GOT3 (cell line): ENCODE measurements at regions not wholly inside any gene's neighbourhood (a gene's known extent, or its start where the extent isn't known, plus 50 kb on each side); places are given as distances from the start of the nearest gene placed in this dataset.

Source experiments
- DNase-seq: peaks from one replicate; lab custom pipeline; 2025; ENCODE audit warnings: mixed read lengths; lab: John Stamatoyannopoulos, UW

GRCh38 chrX:4881277-4881676, 1167.8 kb upstream of the PRKX start:
- DNase-seq, result no peak

- DNase-seq, result no peak
These were observed 1165.2 kb upstream of the PRKX start for GRCh38 chrX:4878640-4879039.

DNA sequence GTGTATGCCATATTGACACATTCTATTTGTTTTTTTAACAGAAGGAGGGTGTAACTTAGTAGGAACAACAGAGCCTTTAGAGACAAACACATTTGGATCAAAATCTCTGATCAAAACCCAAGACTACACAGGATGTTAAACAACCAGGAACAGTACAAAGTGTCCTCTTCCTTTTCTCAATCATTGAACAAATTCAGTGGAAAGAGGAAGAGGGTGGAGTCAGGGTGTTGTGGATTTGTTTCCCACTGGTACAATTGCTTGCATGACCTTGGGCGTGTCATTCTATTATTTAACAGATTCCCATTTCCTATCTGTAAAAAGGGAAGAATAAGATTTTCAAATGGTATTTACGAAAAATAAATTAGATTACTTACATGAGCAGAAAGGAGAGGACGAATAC, 1162.8 kb upstream of the PRKX start:
- DNase-seq, result no peak

- no peak for DNase-seq
These were observed 1138.1 kb upstream of the PRKX start for GRCh38 chrX:4851534-4851933.

GRCh38 chrX:4850312-4850711, 1136.9 kb upstream of the PRKX start:
- no peak for DNase-seq

- DNase-seq, result no peak
These were observed 1130.9 kb upstream of the PRKX start for GRCh38 chrX:4844376-4844775.

DNA sequence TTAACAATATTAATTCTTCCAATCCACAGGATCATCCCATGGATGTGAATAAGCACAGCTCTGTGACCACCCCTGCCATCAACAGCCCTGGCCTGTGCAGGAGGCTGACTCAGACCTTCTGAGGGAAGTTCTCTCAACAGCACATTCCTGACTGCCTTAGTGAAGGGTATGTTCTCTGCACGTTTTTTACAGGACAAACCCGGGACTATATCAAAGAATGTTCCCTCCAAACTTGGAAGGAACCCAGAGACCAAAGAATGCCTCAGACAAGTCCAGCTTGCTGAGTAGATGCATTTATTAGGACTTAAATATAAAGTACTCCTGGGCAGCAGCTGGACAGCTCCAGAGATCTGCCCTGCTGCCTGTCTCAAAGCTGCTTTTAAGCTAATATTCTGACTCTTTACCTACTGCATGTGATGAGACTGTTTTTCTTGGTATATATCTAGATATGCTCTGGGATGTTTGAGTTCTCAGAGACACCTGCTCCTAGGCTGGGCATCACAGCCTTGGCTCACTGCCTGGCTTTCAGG, 1127.8 kb upstream of the PRKX start:
- no peak for DNase-seq

- no peak for DNase-seq
These were observed 1118.1 kb upstream of the PRKX start for GRCh38 chrX:4831574-4831973.

DNA sequence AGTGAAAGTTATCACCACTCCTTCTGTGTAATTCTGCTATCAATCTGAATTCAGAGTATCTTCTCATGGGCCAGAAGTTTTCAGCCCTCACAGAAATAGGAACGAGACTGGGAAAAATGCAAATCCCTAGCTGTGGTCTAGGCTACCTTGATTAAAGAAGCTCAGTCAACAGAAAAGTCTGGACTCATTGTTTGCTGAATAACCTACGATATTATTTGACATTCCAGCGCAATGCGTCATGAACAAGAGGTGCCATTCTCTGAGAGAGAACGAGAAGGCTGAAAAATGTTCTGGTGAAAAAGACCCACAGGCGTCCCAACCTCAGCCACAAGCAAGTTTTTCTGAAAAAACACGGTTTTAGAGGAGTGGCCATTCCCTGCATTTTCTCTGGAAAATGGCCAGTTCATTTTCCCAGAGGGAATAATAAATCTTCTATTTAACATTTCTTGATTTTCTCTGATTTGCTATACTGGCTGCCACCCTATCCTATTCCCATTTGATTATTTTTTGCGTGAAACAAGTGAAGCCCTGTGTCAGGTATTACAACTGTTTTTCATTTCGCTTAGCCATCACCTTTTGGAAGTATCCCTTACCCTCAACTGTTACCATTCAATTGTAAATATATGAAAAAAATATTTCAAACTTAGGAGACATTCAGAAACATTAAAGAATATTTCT, 1117.6 kb upstream of the PRKX start:
- no peak for DNase-seq

DNA sequence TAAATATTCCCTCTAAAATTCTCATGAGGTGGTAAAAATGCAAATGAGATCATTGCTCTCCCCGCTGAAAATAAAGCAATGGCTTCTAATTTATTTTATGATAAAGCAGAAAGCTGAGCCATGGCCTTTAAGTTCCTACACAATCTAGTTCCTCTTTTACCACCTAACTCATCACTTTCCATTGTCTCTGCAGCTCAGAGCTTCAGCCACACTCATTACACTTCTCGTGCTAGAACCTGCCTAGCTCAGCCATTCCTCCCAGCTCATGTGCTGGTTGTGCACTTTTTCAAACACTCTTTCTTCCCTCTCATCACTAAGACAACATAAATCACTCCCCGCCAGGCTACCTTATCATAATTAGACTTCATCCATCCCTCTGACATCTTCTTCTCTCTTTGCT, 1112.1 kb upstream of the PRKX start:
- no peak for DNase-seq

DNA sequence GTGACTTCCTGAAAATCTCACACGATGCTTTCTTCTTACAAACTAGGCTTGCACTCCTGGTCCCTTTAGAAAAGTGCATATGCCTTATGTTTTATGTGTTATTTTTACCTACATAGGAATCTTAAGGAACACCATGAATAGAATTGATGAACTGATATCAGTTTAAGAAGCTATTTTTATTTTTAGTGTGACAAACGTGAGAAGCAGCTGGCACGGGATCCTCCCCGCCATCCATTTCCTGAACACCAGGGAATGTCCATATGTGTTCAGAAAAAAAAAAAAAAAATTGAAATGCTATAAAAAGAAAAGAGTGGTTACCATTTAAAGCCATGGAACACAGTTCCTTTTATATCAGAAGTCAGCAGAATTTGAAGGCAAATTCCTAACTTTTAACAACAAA, 1096.1 kb upstream of the PRKX start:
- DNase-seq, result no peak

DNA sequence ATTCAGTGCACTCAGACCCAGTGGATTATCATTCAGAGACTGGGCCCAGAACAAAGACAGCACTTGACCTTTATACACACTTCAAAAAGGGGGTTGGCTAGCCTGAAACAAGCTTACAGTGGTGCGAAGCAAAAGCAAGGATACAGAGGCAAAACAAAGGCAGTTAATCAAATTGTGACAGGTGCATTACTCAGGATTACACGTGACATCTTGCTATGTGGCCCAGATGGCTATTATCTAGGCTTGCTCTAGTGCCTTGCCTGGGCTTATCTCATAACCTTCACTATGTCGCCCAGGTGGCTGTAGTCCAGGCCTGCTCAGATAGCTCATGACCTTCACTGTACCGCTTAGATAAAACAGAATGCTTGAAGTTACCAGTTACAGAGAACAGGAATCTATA, 1092.1 kb upstream of the PRKX start:
- DNase-seq, result no peak

DNA sequence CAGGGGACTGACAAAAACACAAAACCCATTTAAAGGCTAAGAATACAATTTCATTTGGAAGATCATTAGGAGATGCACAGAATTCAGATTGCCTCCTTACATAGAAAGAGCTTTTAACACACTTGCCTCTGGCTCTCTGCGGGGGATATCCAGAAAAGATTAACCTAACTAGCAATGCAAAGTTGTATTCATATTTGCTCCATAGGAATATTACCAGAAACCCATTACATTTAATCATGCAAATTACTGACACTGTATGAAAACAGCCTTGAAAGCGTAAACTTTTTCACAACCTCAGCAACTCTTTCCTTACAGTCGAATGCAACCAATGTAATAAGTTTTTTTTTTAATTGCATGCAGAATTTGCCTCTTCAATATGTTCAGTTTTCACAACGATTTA, 1087.3 kb upstream of the PRKX start:
- no peak for DNase-seq

DNA sequence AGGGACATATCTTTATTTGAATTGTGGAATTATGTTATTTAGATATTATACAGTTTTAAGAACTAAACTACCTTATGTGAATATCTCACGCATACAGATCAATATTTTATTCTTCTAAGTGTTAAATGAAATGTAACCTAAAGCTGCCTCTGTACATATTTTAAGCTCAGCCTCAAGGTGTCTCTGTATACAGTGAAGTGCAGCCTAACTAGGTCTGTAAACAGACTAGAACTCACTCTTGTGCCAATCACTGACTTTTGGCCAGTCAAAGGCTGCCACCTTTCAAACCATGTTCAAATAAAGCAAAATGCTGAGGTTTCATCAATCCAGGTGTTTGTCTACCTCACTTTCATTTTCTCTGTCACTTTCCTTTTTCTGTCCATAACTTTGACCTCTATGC, 1074.5 kb upstream of the PRKX start:
- no peak for DNase-seq

DNA sequence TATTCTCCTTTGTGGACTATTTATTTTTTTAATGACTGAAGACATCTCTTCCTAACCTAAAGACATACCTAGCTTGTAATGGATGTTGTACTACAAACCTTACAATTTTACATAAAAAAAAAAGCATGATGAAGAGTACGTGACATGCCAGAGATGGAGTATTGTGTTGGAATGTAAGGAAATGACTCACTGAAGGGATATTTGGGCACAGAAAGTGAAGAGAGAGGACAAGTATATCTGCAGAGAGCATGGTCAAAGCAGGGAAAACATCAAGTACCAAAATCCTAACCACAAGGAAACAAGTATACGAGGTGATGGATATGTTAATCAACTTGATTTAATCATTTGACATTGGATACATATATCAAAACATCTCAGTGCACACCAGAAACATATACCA, 1051.4 kb upstream of the PRKX start:
- DNase-seq, result no peak

DNA sequence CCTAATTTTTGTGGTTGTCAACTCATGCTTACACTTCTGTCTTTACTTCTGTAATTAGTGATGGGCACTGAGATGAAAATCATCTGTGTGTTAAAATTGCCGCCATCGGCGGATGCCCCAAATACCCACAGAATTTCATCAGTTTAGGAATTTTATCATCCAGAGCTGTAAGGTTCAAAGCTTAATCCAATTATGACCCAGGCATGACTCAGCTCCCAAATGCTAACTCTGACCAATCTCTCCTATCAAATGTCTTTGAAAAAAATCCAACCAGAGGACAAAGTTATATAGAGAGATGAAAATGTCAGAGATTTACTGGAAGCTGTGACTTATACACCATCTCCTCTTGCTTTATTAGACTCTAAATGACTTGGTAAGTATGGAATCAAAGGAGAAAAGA, 1048.7 kb upstream of the PRKX start:
- DNase-seq, result no peak

DNA sequence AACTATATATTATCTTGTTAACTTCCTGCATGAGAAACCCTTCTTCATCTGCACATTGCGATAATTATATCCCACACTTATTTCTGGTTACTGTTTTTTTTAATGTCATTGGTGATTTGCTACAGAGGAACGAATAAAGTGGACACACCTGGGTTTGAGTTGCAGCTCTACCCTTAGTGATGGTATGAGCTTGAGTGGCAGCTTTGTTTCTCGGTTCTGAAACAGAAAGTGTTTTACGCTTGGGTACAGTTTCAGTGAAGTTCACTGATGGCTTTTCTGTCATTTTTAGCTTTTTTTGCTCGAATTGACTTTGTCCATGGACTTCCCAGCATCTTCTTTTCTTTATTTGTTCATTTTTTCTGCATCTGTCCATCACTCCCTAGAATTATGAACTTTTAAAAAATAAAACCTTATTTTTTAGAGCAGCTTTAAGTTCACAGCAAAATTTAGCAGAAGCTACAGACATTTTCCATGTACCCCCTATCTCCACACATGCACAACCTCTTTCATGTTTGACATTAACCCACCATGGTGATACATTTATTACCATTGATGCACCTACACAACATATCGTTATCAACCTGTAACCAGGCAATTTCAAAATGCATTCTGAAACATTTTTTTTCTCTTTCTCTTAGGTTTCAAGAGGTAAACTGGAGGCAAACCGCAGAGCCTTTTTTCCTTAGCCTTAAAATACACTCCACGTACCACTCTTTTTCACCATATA, 1041.6 kb upstream of the PRKX start:
- no peak for DNase-seq

- DNase-seq, result no peak
These were observed 1027.6 kb upstream of the PRKX start for GRCh38 chrX:4741024-4741423.

DNA sequence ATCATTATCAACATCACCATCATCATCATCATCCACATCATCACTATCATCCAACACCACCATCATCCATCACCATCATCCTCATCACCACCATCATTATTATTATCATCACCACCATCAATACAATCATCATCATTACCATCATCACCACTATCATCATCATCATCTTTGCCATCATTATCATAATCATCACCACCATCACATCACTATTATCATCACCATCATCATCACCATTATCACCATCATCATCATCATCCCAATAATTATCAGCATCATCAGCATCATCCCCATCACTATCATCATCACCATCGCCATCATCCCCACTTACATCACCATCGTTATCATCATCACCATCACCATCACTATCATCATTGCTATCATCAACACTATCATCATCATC, 1021.9 kb upstream of the PRKX start:
- DNase-seq, result no peak

DNA sequence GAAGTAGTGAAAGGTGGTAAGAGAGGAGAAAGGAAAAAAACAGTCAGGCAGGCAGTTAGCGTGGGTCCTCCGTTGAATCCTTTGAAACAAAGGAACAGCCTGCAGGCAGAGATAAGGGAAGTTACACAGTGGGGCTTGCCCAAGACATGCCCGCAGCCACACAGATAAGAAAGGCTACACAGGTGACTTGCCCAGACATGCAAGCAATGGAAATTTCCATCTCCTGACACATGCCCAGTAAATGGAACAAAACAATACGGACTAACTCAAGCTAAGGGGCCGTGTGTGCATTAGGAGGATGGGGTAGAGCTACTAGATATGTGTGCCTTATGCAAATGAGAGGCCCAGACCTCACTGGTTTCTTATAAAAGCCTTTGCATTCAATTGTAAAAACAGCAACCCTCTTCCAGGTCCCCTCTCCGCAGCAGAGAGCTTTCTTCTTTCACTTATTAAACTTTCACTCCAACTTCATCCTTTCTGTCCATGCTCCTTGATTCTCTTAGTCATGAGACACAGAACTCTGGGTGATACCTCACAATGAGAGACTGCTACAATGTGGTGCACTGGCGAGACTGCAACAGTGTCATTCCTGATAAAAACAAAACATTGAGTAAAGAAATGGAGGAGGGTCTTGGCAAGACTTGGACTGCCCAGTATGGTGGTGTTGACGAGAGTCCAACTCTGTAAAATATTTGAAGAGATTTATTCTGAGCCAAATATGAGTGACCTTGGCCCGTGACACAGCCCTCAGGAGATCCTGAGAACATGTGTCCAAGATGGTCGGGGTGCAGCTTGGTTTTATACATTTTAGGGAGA, 997.4 kb upstream of the PRKX start:
- DNase-seq, result no peak

DNA sequence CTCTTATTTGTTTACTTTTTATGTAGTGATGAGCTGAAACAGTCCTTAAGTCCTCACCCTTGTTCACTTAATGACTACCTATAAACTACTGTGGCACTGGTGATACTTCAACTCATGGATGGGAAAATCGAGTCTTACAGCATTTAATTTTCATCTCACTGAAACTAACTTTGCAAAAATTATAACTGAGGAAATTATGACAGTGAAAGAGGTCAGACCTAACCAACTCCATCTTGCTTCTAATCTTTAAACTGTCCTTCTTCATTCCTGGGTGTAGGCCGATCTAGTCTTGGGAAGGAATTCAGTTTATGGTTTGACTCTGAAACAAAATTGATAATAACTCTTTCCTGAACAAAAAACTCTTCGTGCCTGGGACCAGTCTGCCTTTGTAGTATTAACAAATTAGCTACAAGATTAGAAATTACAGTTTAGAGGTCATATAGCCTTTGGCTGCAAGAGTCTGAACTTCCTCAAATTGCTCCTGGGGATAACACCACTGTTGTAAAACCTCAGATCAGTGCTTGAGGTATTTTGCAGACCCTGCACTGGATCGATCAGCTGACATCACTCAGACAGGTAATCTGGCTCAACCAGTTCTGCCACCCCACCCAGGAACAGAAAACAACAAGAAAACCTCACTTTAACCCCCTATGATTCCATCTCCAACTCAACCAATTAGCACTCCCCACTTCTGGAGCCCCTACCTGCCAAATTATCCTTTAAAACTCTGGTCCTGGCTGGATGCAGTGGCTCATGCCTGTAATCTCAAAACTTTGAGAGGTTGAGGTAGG, 995.7 kb upstream of the PRKX start:
- DNase-seq, result no peak

GRCh38 chrX:4706961-4707360, 993.5 kb upstream of the PRKX start:
- no peak for DNase-seq
